ENCODE measurements at regions not wholly inside any gene's neighbourhood (a gene's known extent, or its start where the extent isn't known, plus 50 kb on each side); places are given as distances from the start of the nearest gene placed in this dataset.

- TF ChIP-seq GABPB1 (CRISPR knock-in tag; IDR thresholded peaks at IDR 0.05) (no peak), ZEB1 (IDR thresholded peaks at IDR 0.05; ENCODE audit: insufficient replicate concordance, low read depth) (no peak), ZNF776 (CRISPR knock-in tag; IDR thresholded peaks at IDR 0.05) (no peak)
These were observed 461.4 kb downstream of the FAT4 start (continued) for GRCh38 chr4:125776146-125776545.

DNA sequence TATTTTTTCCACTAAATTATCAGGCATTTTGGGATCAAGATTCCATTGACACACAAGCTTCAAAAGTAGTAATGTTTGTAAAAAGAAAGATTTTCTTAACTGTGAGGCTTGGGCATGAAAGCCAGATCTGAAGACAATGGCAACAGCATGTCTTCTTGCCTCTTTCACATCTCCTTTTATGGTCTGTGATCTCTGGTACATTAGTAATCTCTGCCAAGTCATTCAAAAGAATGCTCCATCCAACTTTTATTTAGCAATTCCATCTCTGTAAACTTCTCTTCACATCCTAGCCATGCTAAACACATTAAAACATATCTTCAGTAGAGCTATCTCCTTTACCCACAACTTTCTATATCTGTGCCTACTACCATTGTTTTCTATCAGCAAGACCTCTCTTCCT lies 465.4 kb downstream of the FAT4 start:
- intact Hi-C loops (cut with micrococcal nuclease; ENCODE audit: unreplicated experiment) (no loop called here), in situ Hi-C loops (cut with HindIII; ENCODE audit: extremely low pct_ligation_motif_present, low pct_unique_long_range_greater_than_20kb) (no loop called here)
- H4K20me1 ChIP-seq (ENCODE audit: insufficient read depth, low read length), result no peaks in the 10 kb centered on the region
- no peak overlapping the region for H3K4me3 ChIP-seq (replicated peaks in 1 of 3; ENCODE audit: insufficient read depth in 1 of 3, low read depth in 2 of 3, low read length in 3 of 3)
- no peaks in the 10 kb centered on the region for H3K27me3 ChIP-seq (ENCODE audit: control insufficient read depth in 1 of 2, insufficient read depth in 2 of 2, low read length in 2 of 2)
- no peak overlapping the region for H3K9ac ChIP-seq (ENCODE audit: insufficient read depth, low read depth, low read length)
- H2AFZ ChIP-seq (ENCODE audit: low read length), result no peak overlapping the region
- CTCF ChIA-PET (ENCODE audit: low intra/inter-chr PET ratio, low total read pairs), result no interaction called here
- POLR2A ChIA-PET, result no interaction called here
- no peaks in the 10 kb centered on the region for H3K36me3 ChIP-seq (replicated peaks in 1 of 2; ENCODE audit: control insufficient read depth in 1 of 2, insufficient read depth in 2 of 2, low read length in 2 of 2)
- TF ChIP-seq PAF1 (CRISPR knock-in tag; IDR thresholded peaks at IDR 0.05) (no peak), ZMAT5 (CRISPR knock-in tag; IDR thresholded peaks at IDR 0.05; ENCODE audit: borderline replicate concordance, low read depth) (no peak), BCL6 (CRISPR knock-in tag; IDR thresholded peaks at IDR 0.05) (no peak), MZF1 (CRISPR knock-in tag; IDR thresholded peaks at IDR 0.05; ENCODE audit: borderline replicate concordance) (no peak), ATM (IDR thresholded peaks at IDR 0.05; ENCODE audit: borderline replicate concordance) (no peak), ZNF7 (CRISPR knock-in tag; IDR thresholded peaks at IDR 0.05) (no peak), REST (IDR thresholded peaks at IDR 0.05; ENCODE audit: borderline replicate concordance in 1 of 2, low read depth in 1 of 2, low read length in 2 of 2) (no peak), ZNF460 (CRISPR knock-in tag; IDR thresholded peaks at IDR 0.05; ENCODE audit: borderline replicate concordance) (no peak), FIP1L1 (IDR thresholded peaks at IDR 0.05; ENCODE audit: borderline replicate concordance, insufficient read depth, low read depth, low read length) (no peak), RELA (CRISPR knock-in tag; IDR thresholded peaks at IDR 0.05) (no peak), ZNF121 (CRISPR knock-in tag; IDR thresholded peaks at IDR 0.05) (no peak), ZNF224 (CRISPR knock-in tag; IDR thresholded peaks at IDR 0.05) (no peak), RARG (CRISPR knock-in tag; IDR thresholded peaks at IDR 0.05; ENCODE audit: low read depth) (no peak), MED13 (CRISPR knock-in tag; IDR thresholded peaks at IDR 0.05) (no peak)
- TF ChIP-seq, protein P1, sequence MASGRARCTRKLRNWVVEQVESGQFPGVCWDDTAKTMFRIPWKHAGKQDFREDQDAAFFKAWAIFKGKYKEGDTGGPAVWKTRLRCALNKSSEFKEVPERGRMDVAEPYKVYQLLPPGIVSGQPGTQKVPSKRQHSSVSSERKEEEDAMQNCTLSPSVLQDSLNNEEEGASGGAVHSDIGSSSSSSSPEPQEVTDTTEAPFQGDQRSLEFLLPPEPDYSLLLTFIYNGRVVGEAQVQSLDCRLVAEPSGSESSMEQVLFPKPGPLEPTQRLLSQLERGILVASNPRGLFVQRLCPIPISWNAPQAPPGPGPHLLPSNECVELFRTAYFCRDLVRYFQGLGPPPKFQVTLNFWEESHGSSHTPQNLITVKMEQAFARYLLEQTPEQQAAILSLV (CRISPR knock-in tag; IDR thresholded peaks at IDR 0.05; ENCODE audit: borderline replicate concordance), result no peak
- no peak overlapping the region for H3K27ac ChIP-seq (ENCODE audit: extremely low read length, insufficient read depth, low read length)
- H3K4me2 ChIP-seq (ENCODE audit: low read depth, low read length), result no peak overlapping the region
- BruUV-seq (replicated peaks), result no TSS peak
- H3K4me1 ChIP-seq (ENCODE audit: insufficient read depth, low read length), result no peaks in the 10 kb centered on the region
- FAIRE-seq (no peak), ATAC-seq (no peak), DNase-seq (ENCODE audit: low spot score) (no peak)
- no peaks in the 10 kb centered on the region for H3K79me2 ChIP-seq (ENCODE audit: insufficient read depth, low read length)
- no peaks in the 10 kb centered on the region for H3K9me3 ChIP-seq (ENCODE audit: low read length)
